Endodermal cell (in vitro differentiated cells): ENCODE measurements at regions not wholly inside any gene's neighbourhood (a gene's known extent, or its start where the extent isn't known, plus 50 kb on each side); places are given as distances from the start of the nearest gene placed in this dataset.

ENCODE experiments used
- DNase-seq: peaks from one replicate; pipeline ENCODE4 v3.0.0-alpha.2; 2017
- H3K27ac ChIP-seq: 2 replicates; pipeline ENCODE4 v1.5.1; 2013; ENCODE audit warnings: mild to moderate bottlenecking, low read depth, low read length, moderate library complexity
- H3K27me3 ChIP-seq: 2 replicates; pipeline ENCODE4 v1.6.1; 2013; ENCODE audit warnings: mild to moderate bottlenecking, low read length, moderate library complexity; ENCODE audit not compliant: insufficient read depth, control insufficient read depth, poor library complexity, severe bottlenecking
- H3K36me3 ChIP-seq: 2 replicates; pipeline ENCODE4 v1.7.0; 2013; ENCODE audit warnings: mild to moderate bottlenecking, low read length, moderate library complexity; ENCODE audit not compliant: control insufficient read depth, insufficient read depth
- H3K4me1 ChIP-seq: one replicate; pipeline ENCODE4 v1.7.0; 2013; ENCODE audit warnings: low read length; ENCODE audit not compliant: control insufficient read depth, insufficient read depth
- H3K4me3 ChIP-seq: 2 replicates; pipeline ENCODE4 v1.5.1; 2013; ENCODE audit warnings: mild to moderate bottlenecking, low read length, moderate library complexity
- H3K9ac ChIP-seq: 2 replicates; pipeline ENCODE4 v1.6.1; 2013; ENCODE audit warnings: mild to moderate bottlenecking, low read length, moderate library complexity; ENCODE audit not compliant: poor library complexity, severe bottlenecking; ENCODE audit errors: extremely low read depth
- H3K9me3 ChIP-seq: 2 replicates; pipeline ENCODE4 v1.6.1; 2013; ENCODE audit warnings: mild to moderate bottlenecking, low read length, moderate library complexity; ENCODE audit not compliant: control insufficient read depth
- H3K27ac Mint-ChIP-seq: 2 replicates; pipeline ENCODE4 v1.8.0; 2020; ENCODE audit warnings: mixed read lengths
- H3K27me3 Mint-ChIP-seq: 2 replicates; pipeline ENCODE4 v1.8.0; 2021; ENCODE audit warnings: mild to moderate bottlenecking, mixed read lengths; ENCODE audit not compliant: insufficient read depth
- H3K36me3 Mint-ChIP-seq: 2 replicates; pipeline ENCODE4 v1.8.0; 2020; ENCODE audit warnings: low read depth, mixed read lengths
- H3K4me1 Mint-ChIP-seq: 2 replicates; pipeline ENCODE4 v1.8.0; 2020; ENCODE audit warnings: mixed read lengths
- H3K4me3 Mint-ChIP-seq: 2 replicates; pipeline ENCODE4 v1.8.0; 2020; ENCODE audit warnings: mild to moderate bottlenecking, moderate library complexity, mixed read lengths
- H3K9me3 Mint-ChIP-seq: 2 replicates; pipeline ENCODE4 v1.8.0; 2020; ENCODE audit warnings: mild to moderate bottlenecking, mixed read lengths
- CTCF ChIP-seq: fragments of 200-600 bp; sonication (generic); conservative IDR thresholded peaks from 2 replicates; pipeline ENCODE4 v1.5.0; 2021; ENCODE audit warnings: antibody characterized with exemption, mild to moderate bottlenecking
- WGBS, 2 experiments: methylation state at CpG; one replicate each; pipeline versions ENCODE4 v1.1.5 to v1.1.7; 2013; ENCODE audit warnings: missing lambda C conversion rate in 2 of 2, mixed read lengths in 1 of 2; ENCODE audit not compliant: insufficient coverage in 1 of 2, insufficient read length in 1 of 2; 5-methylcytosine and 5-hydroxymethylcytosine counted together

DNA sequence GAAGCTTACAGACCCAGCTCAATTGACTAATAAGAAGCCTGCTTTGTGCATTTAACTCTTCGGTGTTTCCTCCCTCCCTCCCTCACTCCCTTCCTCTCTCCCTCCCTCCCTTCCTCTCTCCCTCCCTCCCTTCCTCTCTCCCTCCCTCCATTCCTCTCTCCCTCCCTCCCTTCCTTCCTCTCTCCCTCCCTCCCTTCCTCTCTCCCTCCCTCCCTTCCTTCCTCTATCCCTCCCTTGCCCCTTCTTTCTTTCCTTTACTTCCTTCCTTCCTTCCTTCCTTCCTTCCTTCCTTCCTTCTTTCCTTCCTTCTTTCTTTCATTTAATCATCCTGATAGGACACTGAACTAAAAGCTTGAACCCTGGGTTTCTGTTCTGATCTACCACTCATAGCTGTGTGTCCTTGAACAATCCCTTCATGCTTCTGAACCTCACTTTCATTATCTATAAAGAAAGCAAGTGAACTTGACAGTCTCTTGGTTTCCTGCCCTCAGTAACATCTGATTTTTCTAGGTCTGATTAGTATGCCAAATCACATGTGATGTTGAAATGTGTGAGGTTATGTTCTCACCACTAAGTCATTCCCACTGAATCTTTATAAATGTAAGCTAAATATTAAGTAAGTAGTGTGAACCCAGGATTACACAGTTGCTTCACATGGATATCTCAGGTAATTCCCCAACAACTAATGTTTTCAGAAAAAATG is 132.3 kb upstream of the BMP2 start:
- Mint-ChIP-seq H3K4me3 (no peak overlapping the region), H3K27ac (no peak overlapping the region), H3K9me3 (peaks cover 6% of the 10 kb centered on the region), H3K4me1 (peaks cover 17% of the 10 kb centered on the region), H3K36me3 (peaks cover 3% of the 10 kb centered on the region), H3K27me3 (no peaks in the 10 kb centered on the region)
- Histone ChIP-seq H3K4me3 (no peak overlapping the region), H3K36me3 (no peaks in the 10 kb centered on the region), H3K9ac (no peak overlapping the region), H3K4me1 (no peaks in the 10 kb centered on the region), H3K9me3 (peaks cover 13% of the 10 kb centered on the region), H3K27ac (no peak overlapping the region), H3K27me3 (no peaks in the 10 kb centered on the region)
- DNase-seq, result no peak
- no peak for TF ChIP-seq CTCF
- WGBS, 2 experiments, result 89 to 100% methylated on average over 1 of the region's 1 CpG

- Histone ChIP-seq H3K9ac (no peak overlapping the region), H3K27ac (no peak overlapping the region), H3K27me3 (no peaks in the 10 kb centered on the region), H3K9me3 (no peaks in the 10 kb centered on the region), H3K4me1 (no peaks in the 10 kb centered on the region), H3K36me3 (no peaks in the 10 kb centered on the region), H3K4me3 (no peak overlapping the region)
- DNase-seq, result no peak
- 92 to 96% methylated on average over 3 to 4 of the region's 4 CpGs for WGBS, 2 experiments
- peaks cover 11% of the 10 kb centered on the region for H3K4me1 Mint-ChIP-seq
- no peak overlapping the region for H3K27ac Mint-ChIP-seq
- no peaks in the 10 kb centered on the region for H3K9me3 Mint-ChIP-seq
- no peak for TF ChIP-seq CTCF
- H3K36me3 Mint-ChIP-seq, result no peaks in the 10 kb centered on the region
- H3K27me3 Mint-ChIP-seq, result peaks cover 1% of the 10 kb centered on the region
- H3K4me3 Mint-ChIP-seq, result no peak overlapping the region
Measured at GRCh38 chr20:6632187-6632586, 135.3 kb upstream of the BMP2 start.

DNA sequence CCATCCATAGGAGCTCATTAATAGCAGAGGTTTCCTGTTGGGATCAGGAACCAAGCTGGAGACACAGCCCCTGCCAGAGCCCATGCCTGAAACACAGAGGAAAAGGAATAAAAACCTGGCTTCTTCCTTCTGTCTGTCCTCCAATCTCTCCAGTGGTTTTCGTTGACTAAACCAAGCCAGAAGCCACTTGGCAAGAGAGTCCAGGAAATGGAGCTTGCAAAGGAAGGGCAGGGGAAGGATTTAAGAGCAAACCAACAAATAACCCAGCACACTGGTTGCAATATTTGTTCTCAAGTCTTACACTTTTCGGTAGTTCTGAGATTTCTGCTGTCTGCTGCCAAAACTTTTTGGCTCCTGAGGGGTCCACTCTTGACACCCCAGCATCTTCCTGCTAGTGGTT is 137.0 kb upstream of the BMP2 start:
- peaks cover 4% of the 10 kb centered on the region for H3K9me3 Mint-ChIP-seq
- Histone ChIP-seq H3K36me3 (no peaks in the 10 kb centered on the region), H3K4me3 (no peak overlapping the region), H3K27me3 (no peaks in the 10 kb centered on the region), H3K27ac (no peak overlapping the region), H3K9ac (no peak overlapping the region), H3K9me3 (peaks cover 10% of the 10 kb centered on the region), H3K4me1 (no peaks in the 10 kb centered on the region)
- no peak for DNase-seq
- H3K27me3 Mint-ChIP-seq, result peaks cover 1% of the 10 kb centered on the region
- H3K4me3 Mint-ChIP-seq, result no peak overlapping the region
- 85 to 94% methylated on average over 2 of the region's 2 CpGs for WGBS, 2 experiments
- no peak overlapping the region for H3K27ac Mint-ChIP-seq
- H3K4me1 Mint-ChIP-seq, result no peaks in the 10 kb centered on the region
- H3K36me3 Mint-ChIP-seq, result peaks cover 2% of the 10 kb centered on the region
- no peak for TF ChIP-seq CTCF
